GM12892 (cell line): ENCODE measurements at regions not wholly inside any gene's neighbourhood (a gene's known extent, or its start where the extent isn't known, plus 50 kb on each side); places are given as distances from the start of the nearest gene placed in this dataset.

Source experiments
- DNase-seq: peaks from one replicate; pipeline ENCODE4 v3.0.0; 2011; ENCODE audit not compliant: insufficient read length
- FAIRE-seq: peaks from 2 replicates; lab custom pipeline; 2011; peaks lifted over from hg19 to GRCh38; lab: Jason Lieb, UNC
- POLR2A ChIP-seq: IDR thresholded peaks from 2 replicates; pipeline ENCODE4 v1.6.1; 2011; ENCODE audit warnings: low read depth, low read length, control low read depth
- POLR2AphosphoS5 ChIP-seq: IDR thresholded peaks from 2 replicates; pipeline ENCODE4 v1.6.1; 2011; ENCODE audit warnings: low read depth, low read length, control low read depth
- TAF1 ChIP-seq: IDR thresholded peaks from 2 replicates; pipeline ENCODE4 v1.6.1; 2011; ENCODE audit warnings: low read depth, mild to moderate bottlenecking, control low read depth, low read length, borderline replicate concordance

- FAIRE-seq (no peak), DNase-seq (no peak)
- TF ChIP-seq POLR2A (no peak), POLR2AphosphoS5 (no peak), TAF1 (no peak)
These were observed 133.2 kb upstream of the SVIL start for GRCh38 chr10:29767968-29768367.

- TF ChIP-seq POLR2A (no peak), TAF1 (no peak), POLR2AphosphoS5 (no peak)
- FAIRE-seq (no peak), DNase-seq (no peak)
These were observed 132.0 kb upstream of the SVIL start for GRCh38 chr10:29766753-29767152.

- TF ChIP-seq TAF1 = no peak
- no peak for TF ChIP-seq POLR2A
- TF ChIP-seq POLR2AphosphoS5 = no peak
- DNase-seq (no peak), FAIRE-seq (no peak)
These were observed 130.6 kb upstream of the SVIL start for GRCh38 chr10:29765330-29765729.

GRCh38 chr10:29763396-29763795 lies 128.6 kb upstream of the SVIL start:
- TF ChIP-seq TAF1 (no peak), POLR2A (no peak), POLR2AphosphoS5 (no peak)
- DNase-seq (no peak), FAIRE-seq (no peak)

- DNase-seq = no peak
- TF ChIP-seq POLR2AphosphoS5 (no peak), TAF1 (no peak), POLR2A (no peak)
- FAIRE-seq = no peak
These were observed 127.1 kb upstream of the SVIL start for GRCh38 chr10:29761916-29762315.

- TF ChIP-seq TAF1 (no peak), POLR2A (no peak), POLR2AphosphoS5 (no peak)
- no peak for FAIRE-seq
- no peak for DNase-seq
These were observed 125.5 kb upstream of the SVIL start for GRCh38 chr10:29760138-29760900.

- no peak for FAIRE-seq
These were observed 123.0 kb upstream of the SVIL start for GRCh38 chr10:29757551-29758297.

GRCh38 chr10:29756451-29756850 lies 121.7 kb upstream of the SVIL start:
- no peak for FAIRE-seq
- TF ChIP-seq POLR2AphosphoS5 (no peak), POLR2A (no peak), TAF1 (no peak)
- no peak for DNase-seq

More at GRCh38 chr10:29757551-29758297, 123.0 kb upstream of the SVIL start:
- TF ChIP-seq POLR2AphosphoS5 (no peak), TAF1 (no peak), POLR2A (no peak)
- no peak for DNase-seq

GRCh38 chr10:29753283-29753682 lies 118.5 kb upstream of the SVIL start:
- FAIRE-seq (no peak), DNase-seq (no peak)
- TF ChIP-seq POLR2A (no peak), TAF1 (no peak), POLR2AphosphoS5 (no peak)

- TF ChIP-seq TAF1 = no peak
- no peak for TF ChIP-seq POLR2A
- no peak for TF ChIP-seq POLR2AphosphoS5
- DNase-seq = no peak
- no peak for FAIRE-seq
These were observed 116.9 kb upstream of the SVIL start for GRCh38 chr10:29751684-29752083.

- TF ChIP-seq POLR2AphosphoS5 (no peak), TAF1 (no peak), POLR2A (no peak)
These were observed 116.5 kb upstream of the SVIL start for GRCh38 chr10:29751240-29751639.

GRCh38 chr10:29749150-29749549 lies 114.4 kb upstream of the SVIL start:
- TF ChIP-seq TAF1 (no peak), POLR2AphosphoS5 (no peak), POLR2A (no peak)
- FAIRE-seq = no peak
- no peak for DNase-seq

More at GRCh38 chr10:29751240-29751639, 116.5 kb upstream of the SVIL start:
- DNase-seq = no peak
- no peak for FAIRE-seq
